Epithelial cell of proximal tubule (primary cell): ENCODE measurements at regions not wholly inside any gene's neighbourhood (a gene's known extent, or its start where the extent isn't known, plus 50 kb on each side); places are given as distances from the start of the nearest gene placed in this dataset.

Source experiments
- DNase-seq: peaks from one replicate; pipeline ENCODE4 v3.0.0-alpha.2; 2011; ENCODE audit warnings: low read depth
- H3K4me3 ChIP-seq: 2 replicates; pipeline ENCODE4 v1.5.1; 2011; ENCODE audit warnings: low read depth, mild to moderate bottlenecking, low read length
- TF ChIP-seq, protein P1 (sequence below): conservative IDR thresholded peaks from 2 replicates; pipeline ENCODE4 v1.5.1; 2012; ENCODE audit warnings: low read depth, mild to moderate bottlenecking, low read length

DNA sequence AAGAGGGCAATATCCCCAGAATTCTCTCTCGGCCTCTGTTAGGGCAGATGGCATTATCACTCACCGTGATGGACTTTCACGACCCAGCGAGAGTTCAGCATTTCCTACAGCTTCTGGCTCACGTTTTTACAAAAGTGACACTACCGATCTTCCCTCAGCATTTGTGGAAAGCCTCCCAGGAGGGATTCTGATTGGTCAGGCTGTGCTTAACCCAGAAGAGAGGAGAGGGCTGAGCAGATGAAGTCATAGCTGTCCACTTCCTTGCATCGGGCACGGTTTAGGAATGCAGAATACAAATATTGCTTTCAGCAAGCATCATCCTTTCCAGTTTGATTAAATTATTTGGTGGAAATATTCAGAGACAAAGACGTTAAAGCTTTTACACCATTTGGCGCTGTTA lies 277.4 kb upstream of the MSX2 start:
- TF ChIP-seq, protein P1, sequence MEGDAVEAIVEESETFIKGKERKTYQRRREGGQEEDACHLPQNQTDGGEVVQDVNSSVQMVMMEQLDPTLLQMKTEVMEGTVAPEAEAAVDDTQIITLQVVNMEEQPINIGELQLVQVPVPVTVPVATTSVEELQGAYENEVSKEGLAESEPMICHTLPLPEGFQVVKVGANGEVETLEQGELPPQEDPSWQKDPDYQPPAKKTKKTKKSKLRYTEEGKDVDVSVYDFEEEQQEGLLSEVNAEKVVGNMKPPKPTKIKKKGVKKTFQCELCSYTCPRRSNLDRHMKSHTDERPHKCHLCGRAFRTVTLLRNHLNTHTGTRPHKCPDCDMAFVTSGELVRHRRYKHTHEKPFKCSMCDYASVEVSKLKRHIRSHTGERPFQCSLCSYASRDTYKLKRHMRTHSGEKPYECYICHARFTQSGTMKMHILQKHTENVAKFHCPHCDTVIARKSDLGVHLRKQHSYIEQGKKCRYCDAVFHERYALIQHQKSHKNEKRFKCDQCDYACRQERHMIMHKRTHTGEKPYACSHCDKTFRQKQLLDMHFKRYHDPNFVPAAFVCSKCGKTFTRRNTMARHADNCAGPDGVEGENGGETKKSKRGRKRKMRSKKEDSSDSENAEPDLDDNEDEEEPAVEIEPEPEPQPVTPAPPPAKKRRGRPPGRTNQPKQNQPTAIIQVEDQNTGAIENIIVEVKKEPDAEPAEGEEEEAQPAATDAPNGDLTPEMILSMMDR: no peak
- no peak for DNase-seq
- H3K4me3 ChIP-seq: no peak overlapping the region

DNA sequence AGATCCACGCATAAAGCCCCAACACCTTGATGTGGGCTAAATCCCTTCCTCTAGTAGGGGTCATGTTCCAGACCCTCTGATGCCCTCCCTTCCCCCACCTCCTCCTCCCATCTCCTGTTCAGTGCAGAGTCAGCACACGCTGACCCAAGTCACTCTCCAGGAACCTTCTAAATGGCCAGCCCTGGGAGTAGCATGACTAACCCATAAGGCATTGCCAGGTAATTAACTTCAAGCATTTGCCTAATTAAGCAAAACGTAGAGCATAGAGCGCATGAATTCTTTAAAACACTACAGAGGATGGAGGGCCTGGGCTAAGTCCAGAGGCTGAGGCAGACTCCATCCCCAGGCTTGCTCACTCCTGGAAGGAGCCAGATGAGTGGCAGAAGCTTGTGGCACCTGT lies 276.3 kb upstream of the MSX2 start:
- no peak overlapping the region for H3K4me3 ChIP-seq
- TF ChIP-seq, protein P1: no peak
- no peak for DNase-seq

DNA sequence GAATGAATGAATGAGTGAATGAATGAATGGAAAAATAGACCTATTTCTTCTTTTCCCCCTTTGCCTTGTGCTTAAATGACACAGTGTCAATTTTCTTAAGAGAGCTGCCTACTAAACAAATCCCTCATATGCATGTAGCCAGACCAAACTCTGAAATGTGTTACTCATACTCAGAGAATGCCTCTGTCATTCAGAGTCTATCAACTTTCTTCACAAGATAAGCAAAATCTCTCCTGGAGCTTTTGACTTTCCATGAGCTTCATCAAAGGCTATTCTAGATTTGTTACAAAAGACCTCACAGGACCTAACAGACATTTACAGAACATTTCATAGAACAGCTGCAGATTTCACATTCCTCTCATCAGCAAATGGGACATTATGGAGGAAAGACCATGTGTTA lies 275.7 kb upstream of the MSX2 start:
- DNase-seq: no peak
- TF ChIP-seq, protein P1: no peak
- no peak overlapping the region for H3K4me3 ChIP-seq

DNA sequence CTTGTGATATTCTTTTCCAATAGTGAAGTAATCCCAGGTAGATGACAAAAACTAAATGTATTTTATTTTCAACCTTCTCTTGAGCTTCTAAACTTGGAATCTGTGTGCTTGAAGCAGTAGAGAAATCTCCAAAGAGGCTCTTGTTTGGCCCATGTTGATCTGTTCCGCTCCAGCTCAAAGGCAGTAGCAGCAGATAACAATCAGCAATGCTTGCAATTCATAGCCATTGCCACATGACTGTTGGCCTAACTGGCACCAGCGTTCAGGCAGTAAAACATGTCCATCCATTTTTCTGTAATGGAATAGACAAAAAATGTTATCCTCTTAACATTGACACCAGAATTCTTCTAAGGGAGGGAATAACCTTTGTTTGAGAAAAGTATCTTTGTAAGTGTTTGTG lies 270.7 kb upstream of the MSX2 start:
- no peak overlapping the region for H3K4me3 ChIP-seq
- DNase-seq: no peak
- TF ChIP-seq, protein P1: no peak

DNA sequence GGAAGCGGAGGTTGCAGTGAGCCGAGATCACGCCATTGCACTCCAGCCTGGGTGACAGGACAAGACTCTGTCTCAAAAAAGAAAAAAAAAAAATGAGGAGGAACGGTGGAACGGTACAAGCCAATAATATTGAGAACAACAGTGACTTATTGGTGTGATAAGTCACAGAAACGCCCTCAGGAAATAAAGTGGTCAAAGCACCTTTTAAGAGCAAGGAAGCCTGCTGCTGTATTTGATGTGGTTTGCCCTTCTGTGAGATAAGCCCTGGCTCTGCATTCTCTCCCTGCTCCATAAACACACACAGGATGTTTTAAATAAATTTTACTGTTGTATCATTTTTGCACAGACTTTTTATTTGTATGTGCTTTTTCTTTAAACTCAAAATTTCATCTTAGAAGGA lies 269.9 kb upstream of the MSX2 start:
- TF ChIP-seq, protein P1: no peak
- no peak overlapping the region for H3K4me3 ChIP-seq
- DNase-seq: no peak

DNA sequence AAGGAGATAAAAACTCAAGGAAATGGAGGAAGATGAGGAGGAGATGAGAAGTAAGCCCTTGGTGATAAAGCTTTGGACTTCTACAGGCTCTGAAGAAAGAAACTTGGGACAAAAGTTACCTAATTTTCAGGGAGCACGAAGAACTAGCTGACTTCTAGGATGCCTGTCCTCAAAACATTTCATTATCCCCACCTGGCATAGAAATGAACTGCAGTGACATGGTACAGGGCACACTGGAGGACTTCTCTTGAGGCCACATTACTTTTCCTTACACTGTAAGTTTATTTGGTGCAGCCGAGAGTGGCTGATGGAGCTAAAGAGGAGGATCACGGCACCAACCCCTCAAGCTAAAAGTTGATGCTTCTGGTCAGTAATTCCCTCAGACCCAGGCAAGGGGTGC lies 269.5 kb upstream of the MSX2 start:
- TF ChIP-seq, protein P1: no peak
- no peak for DNase-seq

DNA sequence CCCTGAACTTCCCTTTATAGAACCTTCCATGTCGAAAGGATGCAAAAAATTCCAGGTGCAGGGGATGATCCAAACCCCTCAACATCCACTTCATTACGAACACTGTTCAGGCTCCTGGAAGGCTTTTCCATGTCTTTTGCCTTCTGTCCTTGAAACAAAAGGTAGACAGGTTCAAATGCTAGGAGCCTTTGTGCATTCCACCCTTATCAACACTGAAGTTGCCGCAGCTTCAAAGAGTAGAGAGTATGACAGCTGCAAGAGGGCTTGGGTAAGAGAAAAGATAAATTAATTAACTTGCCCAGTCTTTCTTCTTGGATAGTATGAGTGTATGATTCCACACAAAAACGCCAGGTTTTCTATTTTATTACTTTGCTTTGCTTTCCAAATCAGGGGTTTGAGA lies 269.1 kb upstream of the MSX2 start:
- H3K4me3 ChIP-seq: no peak overlapping the region
- no peak for DNase-seq
- TF ChIP-seq, protein P1: no peak

More for the DNA sequence above, 269.5 kb upstream of the MSX2 start:
- H3K4me3 ChIP-seq: no peak overlapping the region
